22Rv1 (cell line): ENCODE measurements at regions not wholly inside any gene's neighbourhood (a gene's known extent, or its start where the extent isn't known, plus 50 kb on each side); places are given as distances from the start of the nearest gene placed in this dataset.

ENCODE experiments used
- H3K27ac ChIP-seq: fragments of 450-650 bp; 2 replicates; pipeline ENCODE4 v1.5.1; 2017
- ZFX ChIP-seq: fragments of 450-650 bp; IDR thresholded peaks from 2 replicates; pipeline ENCODE4 v1.6.1; 2017; ENCODE audit warnings: antibody characterized with exemption, borderline replicate concordance
- TF ChIP-seq, protein P1 (sequence below): fragments of 450-650 bp; IDR thresholded peaks from 2 replicates; pipeline ENCODE4 v1.5.1; 2017; ENCODE audit warnings: mild to moderate bottlenecking

DNA sequence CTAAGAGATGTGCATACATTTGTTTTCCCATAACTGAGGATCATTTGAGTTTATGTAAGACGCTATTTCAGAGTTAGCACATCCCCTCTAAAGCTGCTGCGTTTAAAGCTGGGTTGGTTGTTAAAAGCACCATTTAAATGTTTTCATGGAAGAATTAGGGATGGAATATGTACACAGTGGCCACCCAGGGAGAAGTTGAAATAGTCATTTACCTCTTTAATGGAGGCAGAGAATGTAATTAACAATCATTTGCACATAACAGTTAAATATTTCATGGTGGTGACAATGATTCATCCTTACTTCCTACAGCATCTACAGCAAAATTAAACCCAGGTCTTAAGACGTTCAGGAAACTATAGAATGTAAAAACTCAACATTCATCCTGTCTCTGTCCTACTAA lies 100.3 kb downstream of the KIF4B start:
- TF ChIP-seq, protein P1, sequence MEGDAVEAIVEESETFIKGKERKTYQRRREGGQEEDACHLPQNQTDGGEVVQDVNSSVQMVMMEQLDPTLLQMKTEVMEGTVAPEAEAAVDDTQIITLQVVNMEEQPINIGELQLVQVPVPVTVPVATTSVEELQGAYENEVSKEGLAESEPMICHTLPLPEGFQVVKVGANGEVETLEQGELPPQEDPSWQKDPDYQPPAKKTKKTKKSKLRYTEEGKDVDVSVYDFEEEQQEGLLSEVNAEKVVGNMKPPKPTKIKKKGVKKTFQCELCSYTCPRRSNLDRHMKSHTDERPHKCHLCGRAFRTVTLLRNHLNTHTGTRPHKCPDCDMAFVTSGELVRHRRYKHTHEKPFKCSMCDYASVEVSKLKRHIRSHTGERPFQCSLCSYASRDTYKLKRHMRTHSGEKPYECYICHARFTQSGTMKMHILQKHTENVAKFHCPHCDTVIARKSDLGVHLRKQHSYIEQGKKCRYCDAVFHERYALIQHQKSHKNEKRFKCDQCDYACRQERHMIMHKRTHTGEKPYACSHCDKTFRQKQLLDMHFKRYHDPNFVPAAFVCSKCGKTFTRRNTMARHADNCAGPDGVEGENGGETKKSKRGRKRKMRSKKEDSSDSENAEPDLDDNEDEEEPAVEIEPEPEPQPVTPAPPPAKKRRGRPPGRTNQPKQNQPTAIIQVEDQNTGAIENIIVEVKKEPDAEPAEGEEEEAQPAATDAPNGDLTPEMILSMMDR, result no peak
- TF ChIP-seq ZFX, result no peak
- H3K27ac ChIP-seq, result no peak overlapping the region

DNA sequence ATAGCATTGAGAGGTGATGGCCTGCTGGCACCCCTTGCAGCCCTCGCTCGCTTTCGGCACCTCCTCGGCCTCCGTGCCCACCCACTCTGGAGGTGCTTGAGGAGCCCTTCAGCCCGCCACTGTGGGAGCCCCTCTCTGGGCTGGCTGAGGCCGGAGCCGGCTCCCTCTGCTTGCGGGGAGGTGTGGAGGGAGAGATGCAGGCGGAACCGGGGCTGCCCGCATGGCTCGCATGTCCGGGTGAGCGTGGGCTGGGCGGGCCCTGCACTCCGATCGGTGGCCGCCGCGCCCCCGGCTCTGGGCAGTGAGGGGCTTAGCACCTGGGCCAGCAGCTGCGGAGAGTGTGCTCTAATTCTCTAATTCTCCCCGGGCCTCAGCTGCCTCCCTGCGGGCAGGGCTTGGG lies 101.1 kb downstream of the KIF4B start:
- TF ChIP-seq ZFX, result no peak
- TF ChIP-seq, protein P1, result no peak
- H3K27ac ChIP-seq, result no peak overlapping the region

DNA sequence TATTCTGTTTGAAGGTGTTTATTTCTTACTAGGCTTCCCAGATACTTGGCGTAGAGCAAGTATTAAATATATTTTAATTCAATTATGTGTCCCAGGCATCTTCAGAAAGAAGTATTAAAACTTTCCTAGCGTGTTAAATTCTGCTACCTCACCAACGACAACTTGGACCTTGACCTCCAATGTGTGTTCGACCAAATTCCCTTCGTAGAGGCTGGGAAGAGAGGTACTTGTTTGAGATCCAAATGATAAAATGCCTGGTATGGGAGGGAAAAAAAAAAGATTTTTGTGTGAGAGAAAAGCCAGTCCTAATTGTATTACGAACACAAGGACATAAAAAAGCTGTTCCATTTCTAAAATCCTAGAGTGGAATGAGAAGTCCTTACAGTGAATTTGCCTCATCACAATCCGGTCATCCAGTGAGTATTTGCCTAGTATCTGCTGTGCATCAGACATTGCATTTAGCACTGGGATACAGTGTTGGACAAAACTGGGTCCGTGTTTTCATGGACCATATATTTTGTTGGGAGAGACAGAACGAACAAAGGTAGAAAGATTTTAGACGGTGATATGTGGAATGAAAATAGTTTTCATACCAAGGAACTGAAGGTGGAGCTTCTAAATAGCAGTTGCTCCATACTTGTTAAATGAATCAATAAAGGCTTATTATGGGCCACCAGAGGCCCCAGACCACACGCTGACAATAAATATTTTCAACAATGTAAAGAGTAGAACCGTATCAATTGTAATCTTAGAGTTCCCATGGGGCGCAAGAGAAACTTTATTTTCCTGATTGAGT lies 103.1 kb downstream of the KIF4B start:
- TF ChIP-seq ZFX, result no peak
- TF ChIP-seq, protein P1, result no peak
- H3K27ac ChIP-seq, result no peak overlapping the region

DNA sequence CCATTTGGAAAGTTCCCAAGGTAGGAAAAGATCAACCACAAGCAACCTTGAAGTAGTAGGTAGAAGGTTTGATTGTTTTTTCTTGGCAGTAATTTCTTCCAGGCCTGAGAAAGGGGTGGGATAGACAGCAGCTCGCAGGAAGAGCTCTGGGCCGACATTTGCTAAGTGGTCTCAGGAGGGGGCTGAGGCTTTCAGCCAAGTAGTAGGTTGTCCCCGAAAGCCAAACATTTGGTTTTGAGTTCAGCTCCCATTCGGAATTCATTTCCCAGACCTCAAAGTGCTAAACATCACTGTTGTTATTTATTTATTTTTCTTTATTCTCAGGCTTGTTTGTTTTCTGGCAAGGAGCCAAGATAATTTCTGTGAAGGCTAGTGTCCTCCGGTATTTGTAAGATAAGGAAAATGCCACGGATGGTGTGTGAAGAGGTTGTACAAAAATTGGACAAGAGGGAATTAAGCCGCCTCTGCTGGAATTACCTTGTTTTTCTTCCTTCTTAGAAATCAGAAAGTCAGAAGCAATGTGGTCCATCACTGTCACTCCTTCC lies 112.1 kb downstream of the KIF4B start:
- H3K27ac ChIP-seq, result no peak overlapping the region
- no peak for TF ChIP-seq ZFX
- TF ChIP-seq, protein P1, result no peak

DNA sequence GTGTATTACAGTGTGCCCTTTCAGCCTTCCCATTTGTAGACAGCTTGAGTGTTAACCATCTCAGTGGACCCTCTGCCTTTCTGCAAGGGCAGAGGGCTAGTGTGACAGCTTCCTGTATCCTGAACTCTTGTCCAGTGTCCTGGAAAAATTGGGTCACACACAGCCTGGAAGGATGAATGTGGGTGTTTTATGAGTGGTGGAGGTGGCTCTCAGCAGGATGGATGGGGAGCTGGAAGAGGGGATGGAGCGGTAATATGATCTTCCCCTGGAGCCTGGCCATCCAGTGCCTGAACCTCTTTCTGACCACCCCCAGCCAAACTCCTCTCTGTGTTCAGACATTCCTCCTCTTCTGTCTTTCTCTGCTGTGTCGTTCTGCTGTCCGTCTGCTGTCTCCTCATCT lies 113.0 kb downstream of the KIF4B start:
- no peak for TF ChIP-seq ZFX
- TF ChIP-seq, protein P1, result no peak
- no peak overlapping the region for H3K27ac ChIP-seq

DNA sequence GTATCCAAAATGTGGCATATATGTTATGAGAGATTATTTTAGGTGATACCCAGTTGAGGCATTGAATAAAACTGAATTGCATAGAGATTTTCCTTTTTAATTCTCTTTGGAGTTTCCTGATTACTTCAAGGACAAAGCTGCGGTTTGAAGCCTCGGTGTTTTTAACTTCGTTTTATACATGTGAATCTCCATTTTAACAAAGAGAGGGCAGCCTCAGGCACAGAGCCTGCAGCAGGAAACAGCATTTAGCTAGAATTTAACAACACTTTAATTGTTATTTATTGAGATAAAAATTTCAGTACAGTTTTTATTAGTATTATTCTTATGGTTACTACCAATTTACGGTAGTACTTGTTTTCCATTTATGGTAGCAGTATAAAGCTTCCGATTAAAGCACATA lies 114.0 kb downstream of the KIF4B start:
- no peak overlapping the region for H3K27ac ChIP-seq
- TF ChIP-seq, protein P1, result no peak
- no peak for TF ChIP-seq ZFX

DNA sequence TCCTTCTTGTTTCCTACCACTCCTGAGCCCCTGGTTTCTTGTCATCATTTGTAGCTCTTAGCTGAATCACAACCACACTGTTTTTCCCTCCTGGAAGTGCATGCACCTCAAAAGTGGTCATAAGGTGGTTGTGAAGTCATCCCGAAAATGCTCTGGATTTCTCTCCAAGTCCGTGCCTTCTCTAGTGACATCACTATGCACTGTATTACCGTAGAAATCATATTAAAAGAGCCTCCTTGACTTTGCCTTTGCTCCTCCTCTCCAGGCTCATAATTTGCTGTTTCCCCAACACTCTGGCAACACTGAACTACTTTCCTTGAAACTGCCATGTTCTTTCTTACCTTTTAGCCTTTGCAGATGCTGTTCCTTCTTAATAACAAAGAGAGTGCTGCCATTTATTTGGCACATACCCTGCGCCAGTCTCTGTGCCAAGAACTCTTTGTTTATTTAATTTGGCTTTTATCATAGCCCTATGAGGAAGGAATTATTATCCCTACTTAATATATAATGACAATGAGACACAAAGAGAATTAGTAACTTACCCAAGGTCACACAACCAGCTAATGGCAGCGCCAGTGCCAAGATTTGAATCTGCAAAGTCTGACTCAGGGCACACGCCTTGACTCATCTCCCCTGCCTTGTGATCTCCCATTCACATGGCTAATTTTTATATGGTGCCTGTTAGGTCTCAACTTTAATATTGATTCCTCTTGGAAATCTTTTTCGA lies 115.4 kb downstream of the KIF4B start:
- no peak for TF ChIP-seq ZFX
- TF ChIP-seq, protein P1, result no peak
- H3K27ac ChIP-seq, result no peak overlapping the region
